K562 (cell line): ENCODE measurements at regions not wholly inside any gene's neighbourhood (a gene's known extent, or its start where the extent isn't known, plus 50 kb on each side); places are given as distances from the start of the nearest gene placed in this dataset.

Experiments
- EWSR1 ChIP-seq: fragments of 450-650 bp; IDR thresholded peaks from 2 replicates; pipeline ENCODE4 v1.6.1; 2018; ENCODE audit warnings: borderline replicate concordance, mild to moderate bottlenecking, low read depth, moderate library complexity; ENCODE audit not compliant: partially characterized antibody
- GATAD2A ChIP-seq: fragments of 450-650 bp; IDR thresholded peaks from 2 replicates; pipeline ENCODE4 v1.6.1; 2017
- HEY1 ChIP-seq: fragments of 250-450 bp; sonication (Bioruptor Pico); IDR thresholded peaks from 2 replicates; pipeline ENCODE4 v1.5.0; 2020; ENCODE audit warnings: mild to moderate bottlenecking, moderate library complexity, borderline replicate concordance
- MED1 ChIP-seq: sonication (generic); formaldehyde crosslinking; IDR thresholded peaks from 2 replicates; pipeline ENCODE4 v1.8.1; 2023; ENCODE audit warnings: missing genetic modification reagents, borderline replicate concordance
- MEIS2 ChIP-seq: fragments of 450-650 bp; IDR thresholded peaks from 2 replicates; pipeline ENCODE4 v1.6.1; 2014; ENCODE audit warnings: mild to moderate bottlenecking; ENCODE audit not compliant: partially characterized antibody
- NRF1 ChIP-seq, 2 experiments: fragments of 450-650 bp; IDR thresholded peaks in 1 of 2; conservative IDR thresholded peaks in 1 of 2; 2 replicates each; pipeline ENCODE4 v1.6.1; 2014; ENCODE audit warnings: mild to moderate bottlenecking in 2 of 2
- PKNOX1 ChIP-seq: fragments of 450-650 bp; IDR thresholded peaks from 2 replicates; pipeline ENCODE4 v1.6.1; 2016
- RBM34 ChIP-seq: fragments of 200-400 bp; formaldehyde crosslinking; IDR thresholded peaks from 2 replicates; pipeline ENCODE4 v1.6.1; 2018; ENCODE audit warnings: low read length, borderline replicate concordance; ENCODE audit not compliant: insufficient read depth
- SMAD2 ChIP-seq: fragments of 150-350 bp; IDR thresholded peaks from 2 replicates; pipeline ENCODE4 v1.6.1; 2014; ENCODE audit warnings: low read depth, mild to moderate bottlenecking, low read length
- SMARCA4 ChIP-seq: fragments of 450-650 bp; IDR thresholded peaks from 2 replicates; pipeline ENCODE4 v1.6.1; 2016
- STAT5B ChIP-seq: fragments of 250-450 bp; sonication (Bioruptor Pico); IDR thresholded peaks from 2 replicates; pipeline ENCODE4 v1.8.0; 2021; ENCODE audit warnings: mild to moderate bottlenecking, inconsistent platforms
- USF1 ChIP-seq: sonication (generic); formaldehyde crosslinking; IDR thresholded peaks from 2 replicates; pipeline ENCODE4 v1.9.0; 2022; ENCODE audit warnings: mild to moderate bottlenecking, missing genetic modification reagents
- ZNF121 ChIP-seq: sonication (generic); formaldehyde crosslinking; conservative IDR thresholded peaks from 2 replicates; pipeline ENCODE4 v1.8.0; 2022; ENCODE audit warnings: missing genetic modification reagents
- TF ChIP-seq, protein P1 (sequence below): sonication (generic); formaldehyde crosslinking; IDR thresholded peaks from 2 replicates; pipeline ENCODE4 v1.8.1; 2023; ENCODE audit warnings: mild to moderate bottlenecking, missing genetic modification reagents
- TF ChIP-seq, protein P2 (sequence below), 2 experiments: fragments of 450-650 bp in 1 of 2; sonication (generic) in 1 of 2; formaldehyde crosslinking; conservative IDR thresholded peaks; 2 replicates each; pipeline versions ENCODE4 v1.4.0 to v1.8.1; 2020 to 2022; ENCODE audit warnings: mild to moderate bottlenecking in 1 of 2, missing genetic modification reagents in 1 of 2

DNA sequence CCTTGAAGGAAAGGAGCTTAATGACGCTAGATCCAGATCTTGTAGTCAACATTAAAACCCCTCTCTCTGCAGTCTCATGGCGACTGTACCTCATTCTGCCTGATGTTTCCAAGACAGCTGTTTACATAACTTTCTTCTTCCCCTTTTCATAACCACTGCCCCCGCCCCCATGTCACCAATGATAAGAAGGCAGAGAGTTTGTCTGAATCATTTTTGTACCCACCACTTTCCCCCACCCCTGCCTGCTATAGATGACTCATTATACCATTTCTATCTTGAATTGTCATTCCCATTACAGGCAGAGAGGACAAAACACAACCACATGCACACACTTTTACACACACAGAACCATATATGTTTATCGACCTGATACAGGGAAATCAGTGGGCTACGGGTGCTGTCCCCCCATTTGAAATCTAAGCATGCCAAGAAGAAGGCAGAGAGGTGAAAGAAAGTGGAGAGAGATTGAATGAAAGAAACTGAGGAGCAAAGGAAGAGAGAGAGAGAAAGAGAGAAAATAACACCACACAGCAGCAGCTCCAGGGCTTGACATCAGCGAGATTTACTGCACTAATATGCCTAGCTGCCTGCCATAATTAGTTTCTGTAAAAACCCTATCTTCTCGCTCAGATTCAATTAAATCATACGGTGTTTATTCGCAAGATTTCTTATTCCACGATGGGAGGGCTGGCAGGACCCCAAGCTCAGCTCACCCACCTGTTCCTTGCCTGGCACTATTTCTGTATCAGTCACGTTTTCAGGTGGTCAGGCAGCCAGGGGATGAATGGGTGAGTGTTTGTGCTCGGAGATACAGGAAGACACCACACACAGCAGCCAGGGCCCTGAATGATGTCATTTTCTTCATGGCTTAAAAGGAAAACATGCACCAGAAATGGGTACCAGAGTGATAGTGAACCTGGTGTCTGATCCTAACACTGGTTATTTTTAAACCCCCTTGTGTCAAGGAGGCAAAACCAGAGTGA is 114.3 kb upstream of the SERP2 start (continued):
- TF ChIP-seq MEIS2 (peak; percentile 33), EWSR1 (no peak), NRF1 (conservative IDR thresholded peaks at IDR 0.05 in 1 of 2, IDR thresholded peaks at IDR 0.05 in 1 of 2) (no peak), USF1 (CRISPR knock-in tag) (no peak), ZNF121 (CRISPR knock-in tag) (no peak), RBM34 (no peak), GATAD2A (no peak), SMARCA4 (peak; percentile 82; the same call in 1 of the 2 replicates), SMAD2 (no peak), HEY1 (CRISPR knock-in tag) (no peak), MED1 (CRISPR knock-in tag) (no peak), STAT5B (CRISPR knock-in tag) (no peak), PKNOX1 (peak; percentile 41)
- TF ChIP-seq, protein P1, sequence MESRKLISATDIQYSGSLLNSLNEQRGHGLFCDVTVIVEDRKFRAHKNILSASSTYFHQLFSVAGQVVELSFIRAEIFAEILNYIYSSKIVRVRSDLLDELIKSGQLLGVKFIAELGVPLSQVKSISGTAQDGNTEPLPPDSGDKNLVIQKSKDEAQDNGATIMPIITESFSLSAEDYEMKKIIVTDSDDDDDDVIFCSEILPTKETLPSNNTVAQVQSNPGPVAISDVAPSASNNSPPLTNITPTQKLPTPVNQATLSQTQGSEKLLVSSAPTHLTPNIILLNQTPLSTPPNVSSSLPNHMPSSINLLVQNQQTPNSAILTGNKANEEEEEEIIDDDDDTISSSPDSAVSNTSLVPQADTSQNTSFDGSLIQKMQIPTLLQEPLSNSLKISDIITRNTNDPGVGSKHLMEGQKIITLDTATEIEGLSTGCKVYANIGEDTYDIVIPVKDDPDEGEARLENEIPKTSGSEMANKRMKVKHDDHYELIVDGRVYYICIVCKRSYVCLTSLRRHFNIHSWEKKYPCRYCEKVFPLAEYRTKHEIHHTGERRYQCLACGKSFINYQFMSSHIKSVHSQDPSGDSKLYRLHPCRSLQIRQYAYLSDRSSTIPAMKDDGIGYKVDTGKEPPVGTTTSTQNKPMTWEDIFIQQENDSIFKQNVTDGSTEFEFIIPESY (CRISPR knock-in tag): no peak
- TF ChIP-seq, protein P2, sequence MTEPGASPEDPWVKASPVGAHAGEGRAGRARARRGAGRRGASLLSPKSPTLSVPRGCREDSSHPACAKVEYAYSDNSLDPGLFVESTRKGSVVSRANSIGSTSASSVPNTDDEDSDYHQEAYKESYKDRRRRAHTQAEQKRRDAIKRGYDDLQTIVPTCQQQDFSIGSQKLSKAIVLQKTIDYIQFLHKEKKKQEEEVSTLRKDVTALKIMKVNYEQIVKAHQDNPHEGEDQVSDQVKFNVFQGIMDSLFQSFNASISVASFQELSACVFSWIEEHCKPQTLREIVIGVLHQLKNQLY (CRISPR knock-in tag; conservative IDR thresholded peaks at IDR 0.05): no peak
